ENCODE measurements at regions not wholly inside any gene's neighbourhood (a gene's known extent, or its start where the extent isn't known, plus 50 kb on each side); places are given as distances from the start of the nearest gene placed in this dataset.
"Not testable (repeated sequence)": the region's sequence is repeated elsewhere in the genome, so short reads cannot be mapped to it uniquely, and the experiment has no call there.

GRCh38 chr4:23972187-23972586 lies 82.3 kb upstream of the PPARGC1A start:
- H3K36me3 Mint-ChIP-seq (ENCODE audit: insufficient read depth in 2 of 2): no peaks in the 10 kb centered on the region
- ATAC-seq (replicated peaks in 1 of 2): no peak
- H3K4me1 Mint-ChIP-seq (ENCODE audit: low read depth): no peaks in the 10 kb centered on the region

GRCh38 chr4:23970201-23970850 lies 80.5 kb upstream of the PPARGC1A start:
- no peaks in the 10 kb centered on the region for H3K36me3 Mint-ChIP-seq (ENCODE audit: insufficient read depth in 2 of 2)
- H3K27me3 Mint-ChIP-seq (ENCODE audit: low read depth): no peaks in the 10 kb centered on the region
- ATAC-seq (replicated peaks in 1 of 2): no peak
- H3K4me3 Mint-ChIP-seq: no peak overlapping the region
- DNase-seq: no peak
- no peak overlapping the region for H3K27ac Mint-ChIP-seq
- peaks cover 0 to 3% of the 10 kb centered on the region in 2 donors for H3K9me3 Mint-ChIP-seq
- no peaks in the 10 kb centered on the region for H3K4me1 Mint-ChIP-seq (ENCODE audit: low read depth)

More at GRCh38 chr4:23972187-23972586, 82.3 kb upstream of the PPARGC1A start:
- no peak for DNase-seq
- no peak overlapping the region for H3K4me3 Mint-ChIP-seq
- H3K9me3 Mint-ChIP-seq: peaks cover 0 to 5% of the 10 kb centered on the region in 2 donors
- no peaks in the 10 kb centered on the region for H3K27me3 Mint-ChIP-seq (ENCODE audit: low read depth)
- no peak overlapping the region for H3K27ac Mint-ChIP-seq

GRCh38 chr4:23969635-23970145 lies 79.8 kb upstream of the PPARGC1A start:
- Mint-ChIP-seq H3K27ac (no peak overlapping the region), H3K4me3 (no peak overlapping the region), H3K27me3 (ENCODE audit: low read depth) (no peaks in the 10 kb centered on the region), H3K36me3 (ENCODE audit: insufficient read depth in 2 of 2) (no peaks in the 10 kb centered on the region), H3K9me3 (peaks cover 0 to 3% of the 10 kb centered on the region in 2 donors), H3K4me1 (ENCODE audit: low read depth) (no peaks in the 10 kb centered on the region)
- no peak for DNase-seq
- no peak for ATAC-seq (replicated peaks in 1 of 2)

GRCh38 chr4:23967281-23967680 lies 77.4 kb upstream of the PPARGC1A start:
- H3K27me3 Mint-ChIP-seq (ENCODE audit: low read depth): no peaks in the 10 kb centered on the region
- H3K4me1 Mint-ChIP-seq (ENCODE audit: low read depth): no peaks in the 10 kb centered on the region
- ATAC-seq (replicated peaks in 1 of 2): no peak
- DNase-seq: no peak
- no peaks in the 10 kb centered on the region for H3K36me3 Mint-ChIP-seq (ENCODE audit: insufficient read depth in 2 of 2)
- no peak overlapping the region for H3K4me3 Mint-ChIP-seq
- H3K9me3 Mint-ChIP-seq: peaks cover 0 to 3% of the 10 kb centered on the region in 2 donors
- no peak overlapping the region for H3K27ac Mint-ChIP-seq

- Mint-ChIP-seq H3K9me3 (peaks cover 0 to 2% of the 10 kb centered on the region in 2 donors), H3K27me3 (ENCODE audit: low read depth) (no peaks in the 10 kb centered on the region), H3K36me3 (ENCODE audit: insufficient read depth in 2 of 2) (no peaks in the 10 kb centered on the region), H3K4me1 (ENCODE audit: low read depth) (no peaks in the 10 kb centered on the region), H3K4me3 (no peak overlapping the region), H3K27ac (no peak overlapping the region)
- ATAC-seq (replicated peaks in 1 of 2) (no peak), DNase-seq (no peak)
These were observed 76.9 kb upstream of the PPARGC1A start for GRCh38 chr4:23966725-23967124.

- Mint-ChIP-seq H3K27me3 (ENCODE audit: low read depth) (no peaks in the 10 kb centered on the region), H3K4me3 (no peak overlapping the region), H3K9me3 (peaks cover 2 to 3% of the 10 kb centered on the region in 2 donors), H3K36me3 (ENCODE audit: insufficient read depth in 2 of 2) (no peaks in the 10 kb centered on the region), H3K27ac (no peak overlapping the region), H3K4me1 (ENCODE audit: low read depth) (no peaks in the 10 kb centered on the region)
- ATAC-seq (replicated peaks in 1 of 2): no peak
- DNase-seq: no peak
These were observed 72.6 kb upstream of the PPARGC1A start for GRCh38 chr4:23962462-23962861.

- not testable (repeated sequence) for H3K4me1 Mint-ChIP-seq (ENCODE audit: low read depth); H3K4me3 Mint-ChIP-seq; ATAC-seq (replicated peaks in 1 of 2); DNase-seq; H3K9me3 Mint-ChIP-seq; H3K27me3 Mint-ChIP-seq (ENCODE audit: low read depth); H3K27ac Mint-ChIP-seq; H3K36me3 Mint-ChIP-seq (ENCODE audit: insufficient read depth in 2 of 2)
These were observed 71.5 kb upstream of the PPARGC1A start for GRCh38 chr4:23961395-23961794.

GRCh38 chr4:23959396-23960148 lies 69.7 kb upstream of the PPARGC1A start:
- H3K4me3 Mint-ChIP-seq: no peak overlapping the region
- no peaks in the 10 kb centered on the region for H3K4me1 Mint-ChIP-seq (ENCODE audit: low read depth)

GRCh38 chr4:23958749-23959148 lies 68.9 kb upstream of the PPARGC1A start:
- H3K4me1 Mint-ChIP-seq (ENCODE audit: low read depth): no peaks in the 10 kb centered on the region
- H3K4me3 Mint-ChIP-seq: no peak overlapping the region
- ATAC-seq (replicated peaks in 1 of 2): no peak
- H3K27ac Mint-ChIP-seq: no peak overlapping the region
- H3K36me3 Mint-ChIP-seq (ENCODE audit: insufficient read depth in 2 of 2): no peaks in the 10 kb centered on the region
- H3K27me3 Mint-ChIP-seq (ENCODE audit: low read depth): no peaks in the 10 kb centered on the region
- no peak for DNase-seq
- H3K9me3 Mint-ChIP-seq: peaks cover 2 to 6% of the 10 kb centered on the region in 2 donors

More at GRCh38 chr4:23959396-23960148, 69.7 kb upstream of the PPARGC1A start:
- Mint-ChIP-seq H3K36me3 (ENCODE audit: insufficient read depth in 2 of 2) (no peaks in the 10 kb centered on the region), H3K27ac (no peak overlapping the region), H3K27me3 (ENCODE audit: low read depth) (no peaks in the 10 kb centered on the region), H3K9me3 (peaks cover 2 to 6% of the 10 kb centered on the region in 2 donors)
- DNase-seq (no peak), ATAC-seq (replicated peaks in 1 of 2) (no peak)

- no peak overlapping the region for H3K4me3 Mint-ChIP-seq
- no peak overlapping the region for H3K27ac Mint-ChIP-seq
- ATAC-seq (replicated peaks in 1 of 2) (no peak), DNase-seq (no peak)
- no peaks in the 10 kb centered on the region for H3K27me3 Mint-ChIP-seq (ENCODE audit: low read depth)
- no peaks in the 10 kb centered on the region for H3K4me1 Mint-ChIP-seq (ENCODE audit: low read depth)
- H3K36me3 Mint-ChIP-seq (ENCODE audit: insufficient read depth in 2 of 2): no peaks in the 10 kb centered on the region
- H3K9me3 Mint-ChIP-seq: peaks cover 2 to 6% of the 10 kb centered on the region in 2 donors
These were observed 67.6 kb upstream of the PPARGC1A start for GRCh38 chr4:23957465-23957864.

- no peak for ATAC-seq (replicated peaks in 1 of 2)
- Mint-ChIP-seq H3K4me3 (no peak overlapping the region), H3K9me3 (peaks cover 2 to 6% of the 10 kb centered on the region in 2 donors), H3K36me3 (ENCODE audit: insufficient read depth in 2 of 2) (no peaks in the 10 kb centered on the region), H3K27me3 (ENCODE audit: low read depth) (no peaks in the 10 kb centered on the region), H3K27ac (no peak overlapping the region), H3K4me1 (ENCODE audit: low read depth) (no peaks in the 10 kb centered on the region)
- no peak for DNase-seq
These were observed 66.9 kb upstream of the PPARGC1A start for GRCh38 chr4:23956601-23957364.

GRCh38 chr4:23952258-23952657 lies 62.4 kb upstream of the PPARGC1A start:
- H3K27ac Mint-ChIP-seq: no peak overlapping the region
- ATAC-seq (replicated peaks in 1 of 2) (no peak), DNase-seq (no peak)
- no peak overlapping the region for H3K4me3 Mint-ChIP-seq
- H3K9me3 Mint-ChIP-seq: peaks cover 2 to 4% of the 10 kb centered on the region in 2 donors
- no peaks in the 10 kb centered on the region for H3K36me3 Mint-ChIP-seq (ENCODE audit: insufficient read depth in 2 of 2)
- H3K4me1 Mint-ChIP-seq (ENCODE audit: low read depth): no peaks in the 10 kb centered on the region
- H3K27me3 Mint-ChIP-seq (ENCODE audit: low read depth): no peaks in the 10 kb centered on the region

GRCh38 chr4:23947826-23948225 lies 58.0 kb upstream of the PPARGC1A start:
- no peak overlapping the region for H3K27ac Mint-ChIP-seq
- peaks cover 1 to 2% of the 10 kb centered on the region in 2 donors for H3K9me3 Mint-ChIP-seq
- no peak for DNase-seq
- no peaks in the 10 kb centered on the region for H3K4me1 Mint-ChIP-seq (ENCODE audit: low read depth)
- ATAC-seq (replicated peaks in 1 of 2): no peak
- no peaks in the 10 kb centered on the region for H3K36me3 Mint-ChIP-seq (ENCODE audit: insufficient read depth in 2 of 2)
- no peak overlapping the region for H3K4me3 Mint-ChIP-seq
- H3K27me3 Mint-ChIP-seq (ENCODE audit: low read depth): no peaks in the 10 kb centered on the region
